HepG2 (cell line): ENCODE measurements at regions not wholly inside any gene's neighbourhood (a gene's known extent, or its start where the extent isn't known, plus 50 kb on each side); places are given as distances from the start of the nearest gene placed in this dataset.
A peak's percentile ranks its signal among the peaks of the same experiment; 100 is the strongest.

Experiments
- ATF1 ChIP-seq: IDR thresholded peaks from 2 replicates; pipeline ENCODE4 v1.6.1; 2016; ENCODE audit warnings: mild to moderate bottlenecking, control low read depth
- CENPX ChIP-seq: sonication (generic); formaldehyde crosslinking; IDR thresholded peaks from 2 replicates; pipeline ENCODE4 v1.9.0; 2021; ENCODE audit warnings: mild to moderate bottlenecking, missing genetic modification reagents, moderate library complexity
- EP300 ChIP-seq, 3 experiments: sonication (generic) in 1 of 3; formaldehyde crosslinking in 1 of 3; IDR thresholded peaks; 2 replicates each; pipeline versions ENCODE4 v1.5.1 to v1.6.1; 2011 to 2020; ENCODE audit warnings: low read depth in 2 of 3, low read length in 2 of 3, borderline replicate concordance in 1 of 3, improper control_type of control experiment in 1 of 3, mild to moderate bottlenecking in 1 of 3, missing genetic modification reagents in 1 of 3, moderate library complexity in 1 of 3
- FOXO1 ChIP-seq: sonication (generic); formaldehyde crosslinking; IDR thresholded peaks from 2 replicates; pipeline ENCODE4 v1.4.0; 2020; ENCODE audit warnings: missing genetic modification reagents
- NCOA2 ChIP-seq: sonication (generic); formaldehyde crosslinking; IDR thresholded peaks from 2 replicates; pipeline ENCODE4 v1.8.0; 2022; ENCODE audit warnings: inconsistent platforms
- NR2F2 ChIP-seq: IDR thresholded peaks from 2 replicates; pipeline ENCODE4 v1.6.1; 2012; ENCODE audit warnings: low read depth, inconsistent platforms, borderline replicate concordance
- SIX1 ChIP-seq: sonication (generic); formaldehyde crosslinking; IDR thresholded peaks from 2 replicates; pipeline ENCODE4 v1.4.0; 2020; ENCODE audit warnings: missing genetic modification reagents, borderline replicate concordance
- SOX13 ChIP-seq, 3 experiments: fragments of 450-650 bp in 1 of 3; sonication (generic) in 1 of 3; formaldehyde crosslinking in 1 of 3; IDR thresholded peaks in 2 of 3; conservative IDR thresholded peaks in 1 of 3; 2 replicates each; pipeline versions ENCODE4 v1.5.0 to v1.6.1; 2016 to 2020; ENCODE audit warnings: antibody characterized with exemption in 1 of 3, mild to moderate bottlenecking in 1 of 3, missing compliant biosample characterization in 1 of 3, missing genetic modification reagents in 1 of 3, moderate library complexity in 1 of 3
- SOX5 ChIP-seq: IDR thresholded peaks from 2 replicates; pipeline ENCODE4 v1.6.1; 2016; ENCODE audit warnings: borderline replicate concordance
- TF ChIP-seq, protein P1 (sequence below): sonication (generic); formaldehyde crosslinking; IDR thresholded peaks from 2 replicates; pipeline ENCODE4 v1.4.0; 2020; ENCODE audit warnings: missing genetic modification reagents, borderline replicate concordance
- TF ChIP-seq, protein P2 (sequence below): sonication (generic); formaldehyde crosslinking; conservative IDR thresholded peaks from 2 replicates; pipeline ENCODE4 v1.4.0; 2020; ENCODE audit warnings: mild to moderate bottlenecking, missing genetic modification reagents, moderate library complexity
- TF ChIP-seq, protein P3 (sequence below): sonication (generic); formaldehyde crosslinking; IDR thresholded peaks from 2 replicates; pipeline ENCODE4 v1.8.1; 2023; ENCODE audit warnings: mild to moderate bottlenecking, missing genetic modification reagents

DNA sequence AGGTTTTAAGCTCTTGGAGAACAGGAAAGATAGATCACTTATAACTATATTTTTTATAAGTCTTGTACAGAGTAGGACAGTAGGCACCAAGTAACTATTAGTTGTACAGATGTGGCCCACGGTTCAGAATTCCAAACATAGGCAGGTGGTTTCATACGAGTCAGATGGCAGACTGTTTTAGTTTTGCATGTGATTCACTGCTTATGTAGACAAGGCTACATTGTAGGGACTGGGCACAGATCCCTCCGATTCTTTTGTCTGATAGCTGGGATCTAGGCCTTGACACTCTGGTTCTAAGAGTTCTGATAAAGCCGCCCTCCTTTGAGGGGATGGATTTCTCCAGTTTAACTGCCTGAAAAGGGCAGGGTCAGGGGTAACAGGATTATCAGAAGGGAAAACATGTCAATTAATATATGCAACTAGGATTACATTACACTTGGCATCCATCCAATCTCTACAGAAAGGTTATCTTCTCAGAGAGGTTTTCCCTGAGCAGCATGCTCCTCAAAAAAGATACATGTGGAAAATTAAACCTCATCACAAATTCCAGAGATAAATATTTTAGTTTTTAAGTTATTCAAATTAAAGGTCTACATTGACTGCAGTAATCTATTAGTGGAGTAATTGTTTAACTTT, 87.8 kb downstream of the SPRY1 start (continued):
- TF ChIP-seq ATF1 (no peak), EP300 (IDR thresholded peaks at IDR 0.05; ENCODE audit: low read depth in 2 of 2, low read length in 2 of 2) (no peak), EP300 (CRISPR knock-in tag; IDR thresholded peaks at IDR 0.05; ENCODE audit: borderline replicate concordance) (no peak), SOX13 (IDR thresholded peaks at IDR 0.05) (no peak), SOX13 (CRISPR knock-in tag; conservative IDR thresholded peaks at IDR 0.05 in 1 of 2, IDR thresholded peaks at IDR 0.05 in 1 of 2) (peak in 1 of 2 experiments; percentile 18; a peak in 1 of 4 replicates), NR2F2 (0 out of 2 replicates have a peak, but pooled peaks have one; percentile 30), SIX1 (CRISPR knock-in tag) (peak; percentile 21; the same call in 1 of the 2 replicates), NCOA2 (CRISPR knock-in tag) (peak; percentile 17; the same call in 1 of the 2 replicates), FOXO1 (no peak), SOX5 (CRISPR knock-in tag) (0 out of 2 replicates have a peak, but pooled peaks have one; percentile 19), CENPX (CRISPR knock-in tag) (no peak)
- TF ChIP-seq, protein P1, sequence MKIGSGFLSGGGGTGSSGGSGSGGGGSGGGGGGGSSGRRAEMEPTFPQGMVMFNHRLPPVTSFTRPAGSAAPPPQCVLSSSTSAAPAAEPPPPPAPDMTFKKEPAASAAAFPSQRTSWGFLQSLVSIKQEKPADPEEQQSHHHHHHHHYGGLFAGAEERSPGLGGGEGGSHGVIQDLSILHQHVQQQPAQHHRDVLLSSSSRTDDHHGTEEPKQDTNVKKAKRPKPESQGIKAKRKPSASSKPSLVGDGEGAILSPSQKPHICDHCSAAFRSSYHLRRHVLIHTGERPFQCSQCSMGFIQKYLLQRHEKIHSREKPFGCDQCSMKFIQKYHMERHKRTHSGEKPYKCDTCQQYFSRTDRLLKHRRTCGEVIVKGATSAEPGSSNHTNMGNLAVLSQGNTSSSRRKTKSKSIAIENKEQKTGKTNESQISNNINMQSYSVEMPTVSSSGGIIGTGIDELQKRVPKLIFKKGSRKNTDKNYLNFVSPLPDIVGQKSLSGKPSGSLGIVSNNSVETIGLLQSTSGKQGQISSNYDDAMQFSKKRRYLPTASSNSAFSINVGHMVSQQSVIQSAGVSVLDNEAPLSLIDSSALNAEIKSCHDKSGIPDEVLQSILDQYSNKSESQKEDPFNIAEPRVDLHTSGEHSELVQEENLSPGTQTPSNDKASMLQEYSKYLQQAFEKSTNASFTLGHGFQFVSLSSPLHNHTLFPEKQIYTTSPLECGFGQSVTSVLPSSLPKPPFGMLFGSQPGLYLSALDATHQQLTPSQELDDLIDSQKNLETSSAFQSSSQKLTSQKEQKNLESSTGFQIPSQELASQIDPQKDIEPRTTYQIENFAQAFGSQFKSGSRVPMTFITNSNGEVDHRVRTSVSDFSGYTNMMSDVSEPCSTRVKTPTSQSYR (CRISPR knock-in tag) = no peak
- TF ChIP-seq, protein P2, sequence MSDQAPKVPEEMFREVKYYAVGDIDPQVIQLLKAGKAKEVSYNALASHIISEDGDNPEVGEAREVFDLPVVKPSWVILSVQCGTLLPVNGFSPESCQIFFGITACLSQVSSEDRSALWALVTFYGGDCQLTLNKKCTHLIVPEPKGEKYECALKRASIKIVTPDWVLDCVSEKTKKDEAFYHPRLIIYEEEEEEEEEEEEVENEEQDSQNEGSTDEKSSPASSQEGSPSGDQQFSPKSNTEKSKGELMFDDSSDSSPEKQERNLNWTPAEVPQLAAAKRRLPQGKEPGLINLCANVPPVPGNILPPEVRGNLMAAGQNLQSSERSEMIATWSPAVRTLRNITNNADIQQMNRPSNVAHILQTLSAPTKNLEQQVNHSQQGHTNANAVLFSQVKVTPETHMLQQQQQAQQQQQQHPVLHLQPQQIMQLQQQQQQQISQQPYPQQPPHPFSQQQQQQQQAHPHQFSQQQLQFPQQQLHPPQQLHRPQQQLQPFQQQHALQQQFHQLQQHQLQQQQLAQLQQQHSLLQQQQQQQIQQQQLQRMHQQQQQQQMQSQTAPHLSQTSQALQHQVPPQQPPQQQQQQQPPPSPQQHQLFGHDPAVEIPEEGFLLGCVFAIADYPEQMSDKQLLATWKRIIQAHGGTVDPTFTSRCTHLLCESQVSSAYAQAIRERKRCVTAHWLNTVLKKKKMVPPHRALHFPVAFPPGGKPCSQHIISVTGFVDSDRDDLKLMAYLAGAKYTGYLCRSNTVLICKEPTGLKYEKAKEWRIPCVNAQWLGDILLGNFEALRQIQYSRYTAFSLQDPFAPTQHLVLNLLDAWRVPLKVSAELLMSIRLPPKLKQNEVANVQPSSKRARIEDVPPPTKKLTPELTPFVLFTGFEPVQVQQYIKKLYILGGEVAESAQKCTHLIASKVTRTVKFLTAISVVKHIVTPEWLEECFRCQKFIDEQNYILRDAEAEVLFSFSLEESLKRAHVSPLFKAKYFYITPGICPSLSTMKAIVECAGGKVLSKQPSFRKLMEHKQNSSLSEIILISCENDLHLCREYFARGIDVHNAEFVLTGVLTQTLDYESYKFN = 0 out of 2 replicates have a peak, but pooled peaks have one; percentile 14
- TF ChIP-seq, protein P3, sequence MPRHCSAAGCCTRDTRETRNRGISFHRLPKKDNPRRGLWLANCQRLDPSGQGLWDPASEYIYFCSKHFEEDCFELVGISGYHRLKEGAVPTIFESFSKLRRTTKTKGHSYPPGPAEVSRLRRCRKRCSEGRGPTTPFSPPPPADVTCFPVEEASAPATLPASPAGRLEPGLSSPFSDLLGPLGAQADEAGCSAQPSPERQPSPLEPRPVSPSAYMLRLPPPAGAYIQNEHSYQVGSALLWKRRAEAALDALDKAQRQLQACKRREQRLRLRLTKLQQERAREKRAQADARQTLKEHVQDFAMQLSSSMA (CRISPR knock-in tag) = no peak
